Stimulated activated CD8-positive, alpha-beta memory T cell treated with anti-CD3 and anti-CD28 coated beads, Interleukin-15, amount 100 ng/mL, for 1 hour (primary cell): ENCODE measurements at regions not wholly inside any gene's neighbourhood (a gene's known extent, or its start where the extent isn't known, plus 50 kb on each side); places are given as distances from the start of the nearest gene placed in this dataset.
"Not testable (repeated sequence)": the region's sequence is repeated elsewhere in the genome, so short reads cannot be mapped to it uniquely, and the experiment has no call there.

ENCODE experiments used
- DNase-seq: peaks from one replicate; pipeline ENCODE4 v3.0.0-alpha.2; 2020; ENCODE audit warnings: low read depth

DNA sequence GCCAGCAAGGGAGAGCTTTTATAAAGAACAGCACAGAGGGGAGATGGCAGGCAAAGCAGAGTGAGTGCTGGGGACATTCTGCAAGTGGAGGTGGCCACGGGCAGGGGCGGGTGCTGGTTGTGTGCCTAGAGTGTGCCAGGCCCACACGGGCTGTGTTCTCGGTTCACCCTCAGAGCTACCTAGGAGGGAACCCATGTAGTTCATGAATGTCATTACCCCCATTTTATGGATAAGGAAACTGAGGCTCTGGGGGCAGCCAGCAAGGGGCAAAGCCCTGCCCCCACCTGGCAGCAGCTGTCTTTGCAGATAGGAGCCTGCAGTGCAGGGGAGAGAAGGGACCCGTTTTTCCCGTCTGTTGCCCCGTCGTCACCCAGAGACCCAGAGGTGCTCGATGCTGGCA lies 85.2 kb upstream of the NCOR2 start:
- no peak for DNase-seq

DNA sequence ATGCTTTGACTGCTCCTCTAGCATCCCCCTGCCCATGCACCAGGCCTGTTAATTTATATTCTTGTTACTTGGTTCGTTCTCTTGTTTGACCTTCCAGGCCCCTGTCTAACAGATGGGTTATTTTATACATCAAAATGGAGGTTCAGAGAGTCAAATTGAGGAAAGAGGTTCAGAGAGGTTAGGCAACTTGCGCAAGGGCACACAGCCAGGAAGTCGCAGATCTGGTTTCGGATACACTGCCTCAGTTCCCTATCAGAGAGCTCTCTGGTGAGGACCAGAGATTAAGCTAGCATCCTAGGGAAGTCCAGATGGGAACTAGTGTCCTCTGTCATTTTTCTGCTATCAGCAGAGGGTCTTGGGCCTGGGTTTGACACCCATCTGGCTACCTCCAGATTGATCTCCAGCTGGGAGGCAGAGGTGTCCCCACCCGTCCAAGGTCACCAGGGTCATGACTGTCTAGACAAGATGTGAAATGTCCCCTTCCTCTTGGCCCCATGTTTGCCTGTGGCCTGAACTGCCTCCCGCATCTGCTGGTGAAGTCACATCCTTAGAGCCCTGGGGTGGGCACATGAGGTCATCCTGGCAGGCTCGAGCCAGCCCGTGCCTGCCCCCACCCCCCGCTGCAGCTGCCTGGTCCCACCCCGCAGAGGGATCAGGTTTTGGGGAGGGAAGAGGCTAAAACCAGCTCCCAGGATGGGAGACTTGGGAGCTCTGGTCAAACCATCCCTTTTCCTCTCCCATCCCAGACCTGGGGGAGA lies 84.3 kb upstream of the NCOR2 start:
- DNase-seq, result no peak

DNA sequence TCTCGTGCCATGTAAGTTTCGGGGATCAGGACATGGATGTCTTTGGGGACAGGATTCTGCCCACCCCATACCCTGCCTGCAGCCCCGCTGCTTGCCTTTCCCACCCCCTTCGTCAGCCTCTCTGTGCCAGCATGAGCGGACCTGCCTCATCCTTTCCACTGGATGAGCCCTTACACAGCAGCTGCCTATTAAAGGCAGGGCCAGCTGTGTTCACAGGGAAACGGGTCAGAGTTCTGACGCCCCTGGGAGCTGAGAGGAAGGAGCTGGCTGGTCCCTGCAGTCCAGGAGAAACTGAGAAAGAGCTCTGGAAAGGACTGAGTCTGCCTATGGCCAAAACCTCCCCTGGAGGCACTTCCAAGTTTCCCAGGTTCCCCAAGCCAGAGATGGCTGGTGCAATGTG lies 83.5 kb upstream of the NCOR2 start:
- DNase-seq, result no peak

DNA sequence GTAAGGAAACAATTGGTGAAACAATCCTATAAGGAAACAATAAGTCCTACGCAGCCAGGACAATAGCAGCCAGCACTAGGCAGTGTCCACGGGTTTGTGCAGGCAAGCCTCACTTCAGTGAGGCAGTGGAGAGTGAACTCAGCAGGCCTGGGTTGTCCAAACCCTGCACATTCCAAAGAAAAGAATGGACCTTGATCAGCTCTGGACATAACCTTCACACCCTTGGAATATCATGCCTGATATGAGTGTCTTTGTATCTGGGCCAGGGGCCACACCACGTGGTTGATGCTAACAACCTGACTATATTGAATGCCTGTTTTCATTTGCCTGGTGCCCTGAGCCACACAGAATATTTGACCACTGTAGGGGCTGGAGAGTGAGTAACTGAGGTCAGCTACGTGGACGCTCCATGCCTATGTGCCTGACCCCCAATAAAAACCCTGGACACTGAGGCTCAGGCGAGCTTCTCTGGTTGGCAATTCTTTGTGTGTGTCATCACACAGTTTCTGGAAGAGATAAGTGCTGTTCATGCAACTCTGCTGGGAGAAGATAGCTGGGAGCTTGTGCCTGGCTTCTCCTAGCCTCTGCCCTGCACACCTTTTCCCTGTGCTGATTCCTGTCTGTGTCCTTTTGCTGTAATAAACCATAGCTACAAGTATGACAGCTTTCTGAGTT lies 81.4 kb upstream of the NCOR2 start:
- DNase-seq, result no peak

DNA sequence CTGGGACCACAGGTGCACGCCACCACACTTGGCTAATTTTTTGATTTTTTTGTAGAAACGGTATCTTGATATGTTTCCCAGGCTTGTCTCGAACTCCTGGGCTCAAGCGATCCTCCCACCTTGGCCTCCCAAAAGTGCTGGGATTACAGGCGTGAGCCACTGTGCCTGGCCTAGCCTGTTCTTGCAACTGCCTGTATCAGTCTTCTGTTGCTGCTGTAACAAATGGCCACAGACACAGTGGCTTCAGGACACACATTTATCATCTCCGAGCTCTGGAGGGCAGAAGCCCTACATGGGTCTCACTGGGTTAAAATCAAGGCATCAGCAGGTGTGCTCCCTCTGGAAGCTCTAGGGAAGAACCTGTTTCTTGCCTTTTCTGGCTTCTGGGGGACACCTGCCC lies 79.9 kb upstream of the NCOR2 start:
- DNase-seq, result no peak

DNA sequence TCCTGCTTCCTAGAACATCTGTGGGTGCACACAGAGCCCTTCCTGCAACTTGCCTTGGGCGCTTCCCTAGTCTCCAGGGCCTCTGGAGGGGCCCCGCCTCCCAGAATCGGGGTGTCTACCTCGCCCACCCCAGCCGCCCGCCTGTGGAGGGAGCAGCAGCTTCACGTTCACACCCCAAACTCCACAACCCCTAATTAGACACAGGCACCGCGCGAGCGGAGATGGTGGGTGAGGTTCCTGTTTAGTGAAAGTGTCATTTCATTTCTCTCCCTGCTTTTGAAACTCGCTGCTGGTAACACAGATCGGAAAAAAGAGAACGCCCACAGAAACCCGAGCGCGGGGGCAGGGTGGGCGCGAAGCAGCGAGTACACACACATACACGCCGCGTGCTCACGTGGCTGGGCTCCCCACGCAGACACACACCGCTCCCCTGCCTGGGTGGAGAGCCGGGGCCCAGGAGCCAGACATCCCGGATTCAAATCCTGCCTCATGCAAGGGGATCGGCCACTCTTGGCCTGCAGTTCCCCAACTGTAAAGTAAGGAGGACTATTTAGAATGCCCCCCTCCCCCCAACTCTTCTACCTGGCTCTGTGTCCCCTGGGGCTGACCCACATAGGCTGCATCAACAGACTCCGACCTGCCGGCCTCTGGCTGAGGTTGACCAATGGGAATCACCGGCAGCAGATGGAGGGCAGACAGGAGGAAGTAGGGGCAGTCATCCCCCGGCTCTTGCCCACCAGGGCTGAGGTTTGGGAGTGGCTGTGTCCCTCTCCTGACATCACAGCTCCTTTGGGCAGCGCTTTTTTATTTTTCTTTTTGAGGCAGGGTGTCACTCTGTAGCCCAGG lies 79.2 kb upstream of the NCOR2 start:
- no peak for DNase-seq

DNA sequence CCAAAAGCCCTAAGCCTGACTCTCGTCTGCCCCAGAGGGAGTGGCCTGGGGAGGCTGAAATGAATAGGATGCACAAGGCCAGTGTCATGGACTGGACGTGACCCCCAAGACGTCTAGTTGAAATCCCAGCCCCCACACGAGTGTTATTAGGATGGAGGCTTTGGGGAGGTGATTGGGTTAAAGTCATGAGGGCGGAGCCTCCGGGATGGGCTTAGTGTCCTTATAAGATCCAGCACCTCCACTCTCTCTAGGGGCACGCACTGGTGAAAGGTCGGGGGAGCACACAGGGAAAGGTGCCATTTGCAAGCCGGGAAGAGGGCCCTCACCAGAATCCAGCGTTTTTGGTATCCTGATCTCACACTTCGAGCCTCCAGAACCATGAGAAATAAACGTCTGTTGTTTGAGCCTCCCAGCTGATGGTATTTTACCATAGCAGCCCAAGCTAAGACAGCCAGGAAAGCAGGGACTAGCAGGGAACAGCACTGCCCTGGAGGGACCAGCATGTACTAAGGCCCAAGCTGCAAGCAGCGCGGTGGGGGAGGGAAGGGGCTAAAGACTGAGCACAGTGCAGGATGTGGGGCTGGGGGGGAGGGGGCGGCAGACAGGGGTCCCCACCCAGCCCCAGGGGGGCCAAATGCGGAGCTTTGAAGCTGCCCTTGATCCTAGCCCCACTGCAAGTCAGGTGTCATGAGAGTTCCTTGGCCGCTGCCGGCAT lies 78.3 kb upstream of the NCOR2 start:
- no peak for DNase-seq

DNA sequence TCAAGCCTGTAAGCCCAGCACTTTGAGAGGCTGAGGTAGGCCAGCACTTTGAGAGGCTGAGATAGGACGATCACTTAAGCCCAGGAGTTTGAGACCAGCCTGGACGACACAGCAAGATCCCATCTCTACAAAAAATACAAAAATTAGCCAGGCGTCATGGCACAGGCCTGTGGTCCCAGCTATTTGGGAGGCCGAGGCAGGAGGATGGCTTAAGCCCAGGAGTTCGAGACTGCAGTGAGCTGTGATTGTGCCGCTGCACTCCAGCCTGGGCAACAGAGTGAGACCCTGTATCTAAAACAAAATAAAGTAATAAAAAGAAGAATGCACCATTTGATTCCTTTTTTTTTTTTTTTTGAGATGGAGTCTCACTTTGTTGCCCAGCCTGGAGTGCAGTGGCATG lies 76.4 kb upstream of the NCOR2 start:
- not testable (repeated sequence) for DNase-seq

DNA sequence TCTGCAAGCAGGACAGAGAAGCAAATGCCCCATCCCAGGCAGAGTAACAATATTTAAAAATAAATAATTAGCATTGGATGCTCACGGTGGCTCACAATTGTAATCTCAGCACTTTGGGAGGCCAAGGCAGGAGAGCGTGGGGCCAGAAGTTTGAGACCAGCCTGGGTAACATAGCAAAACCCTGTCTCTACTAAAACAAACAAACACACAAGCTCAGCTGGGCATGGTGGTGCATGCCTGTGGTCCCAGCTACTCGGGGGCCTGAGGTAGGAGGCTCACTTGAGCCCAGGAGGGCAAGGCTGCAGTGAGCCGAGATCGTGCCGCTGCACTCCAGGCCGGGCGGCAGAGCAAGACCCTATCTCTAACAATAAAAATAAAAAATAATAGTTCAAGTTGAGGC lies 74.7 kb upstream of the NCOR2 start:
- no peak for DNase-seq

DNA sequence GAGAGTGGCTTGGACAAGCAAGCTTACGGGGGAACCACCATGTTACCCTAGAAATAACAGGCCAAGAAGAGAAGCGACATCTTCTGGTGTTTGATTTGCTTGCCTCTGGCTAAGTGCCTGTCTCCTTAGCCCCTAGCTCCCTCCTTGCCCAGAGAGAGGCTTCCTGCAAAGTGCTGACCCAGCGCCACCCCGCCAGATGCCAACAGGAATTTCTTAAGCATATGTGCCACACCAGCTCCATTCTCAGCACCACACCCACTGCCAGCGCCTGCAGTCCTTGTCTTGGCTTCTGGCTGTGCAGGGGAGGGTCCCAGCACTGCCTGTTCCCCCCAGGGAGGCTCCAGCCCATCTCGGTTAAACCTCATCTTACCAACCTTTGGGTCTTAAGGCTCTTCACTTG lies 74.2 kb upstream of the NCOR2 start:
- no peak for DNase-seq

DNA sequence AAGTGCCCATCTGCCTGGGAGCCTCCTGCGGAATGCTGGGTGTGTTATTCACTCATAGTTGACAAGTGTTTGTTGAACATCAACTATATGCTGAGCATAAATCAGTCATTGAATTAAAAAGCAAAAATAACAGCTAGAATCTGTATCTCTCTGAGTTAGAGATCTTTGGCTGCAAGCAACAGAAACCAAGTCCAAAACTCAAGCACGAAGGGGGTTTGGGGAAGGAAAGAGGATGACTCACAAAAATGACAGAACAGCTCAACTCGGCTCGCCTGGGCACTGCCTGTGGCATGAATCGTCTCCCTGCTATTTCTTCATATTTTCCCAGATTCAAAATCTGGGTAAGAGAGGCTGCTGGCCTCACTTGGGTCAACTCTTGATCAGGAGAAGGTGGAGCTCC lies 72.6 kb upstream of the NCOR2 start:
- no peak for DNase-seq

DNA sequence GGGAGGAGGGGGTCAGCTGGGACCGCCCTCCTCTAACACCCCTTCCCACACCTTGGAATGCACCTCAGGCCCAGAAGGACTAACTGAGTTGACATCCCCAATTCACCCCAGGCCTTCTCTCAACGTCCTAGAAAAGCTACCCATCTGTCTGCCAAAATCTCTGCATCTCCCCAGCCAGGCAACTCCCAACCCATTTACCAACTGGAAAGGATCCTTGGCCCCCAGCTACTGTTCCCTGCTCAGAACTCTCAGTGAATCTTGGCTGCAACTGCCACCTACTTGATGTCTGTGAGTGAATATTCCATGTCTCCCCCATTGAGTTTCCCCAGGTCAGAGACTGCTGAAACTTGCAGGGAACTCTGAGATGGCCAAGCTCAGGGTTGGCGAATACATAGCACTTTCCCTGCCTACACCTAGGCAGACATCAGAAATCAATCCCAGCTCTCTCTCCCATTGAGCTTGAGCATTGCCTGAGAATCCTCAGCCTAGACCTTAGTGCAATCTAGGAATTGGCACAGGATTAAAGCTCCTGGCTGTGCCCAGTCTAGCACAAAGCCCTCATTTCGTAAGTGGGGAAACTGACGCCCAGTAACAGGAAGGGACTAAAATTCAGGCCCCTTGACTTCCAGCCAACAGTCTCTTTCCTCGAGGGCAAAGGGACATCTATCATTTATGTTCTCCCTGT lies 71.9 kb upstream of the NCOR2 start:
- no peak for DNase-seq

DNA sequence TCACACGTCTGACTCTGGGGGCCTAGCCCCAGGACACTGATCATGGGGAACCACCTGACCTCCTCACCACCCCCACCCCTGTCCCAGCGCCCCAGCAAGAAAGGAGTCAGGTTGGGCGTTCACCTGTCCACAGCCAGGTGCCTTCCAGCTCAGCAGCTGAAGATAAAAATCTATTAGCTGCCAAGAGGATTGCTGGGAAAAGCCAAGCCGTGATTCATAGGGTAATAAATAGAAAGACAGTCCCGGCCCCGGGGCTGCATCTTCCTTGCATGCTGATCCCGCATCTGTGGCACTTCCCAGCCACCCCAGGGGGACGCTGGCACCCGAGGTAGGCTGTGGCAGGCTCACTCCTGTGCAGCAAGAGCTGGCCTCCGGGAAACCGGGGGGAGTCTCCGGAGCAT lies 70.2 kb upstream of the NCOR2 start:
- DNase-seq, result no peak

DNA sequence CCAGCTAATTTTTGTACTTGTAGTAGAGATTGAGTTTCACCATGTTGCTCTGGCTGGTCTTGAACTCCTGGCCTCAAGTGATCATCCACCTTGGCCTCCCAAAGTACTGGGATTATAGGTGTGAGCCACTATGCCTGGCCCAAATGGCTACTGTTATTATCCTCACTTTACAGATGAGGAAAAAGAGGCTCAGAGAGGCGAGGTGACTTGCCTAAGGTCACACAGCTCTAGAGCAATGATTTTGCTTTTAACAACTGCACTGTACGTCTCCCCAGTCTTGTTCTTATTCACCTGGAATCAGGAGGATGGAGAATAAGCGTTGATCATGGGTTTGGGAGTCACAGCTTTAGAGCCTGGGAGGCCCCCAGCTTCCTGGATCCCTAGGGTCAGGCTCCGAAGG lies 69.8 kb upstream of the NCOR2 start:
- no peak for DNase-seq

DNA sequence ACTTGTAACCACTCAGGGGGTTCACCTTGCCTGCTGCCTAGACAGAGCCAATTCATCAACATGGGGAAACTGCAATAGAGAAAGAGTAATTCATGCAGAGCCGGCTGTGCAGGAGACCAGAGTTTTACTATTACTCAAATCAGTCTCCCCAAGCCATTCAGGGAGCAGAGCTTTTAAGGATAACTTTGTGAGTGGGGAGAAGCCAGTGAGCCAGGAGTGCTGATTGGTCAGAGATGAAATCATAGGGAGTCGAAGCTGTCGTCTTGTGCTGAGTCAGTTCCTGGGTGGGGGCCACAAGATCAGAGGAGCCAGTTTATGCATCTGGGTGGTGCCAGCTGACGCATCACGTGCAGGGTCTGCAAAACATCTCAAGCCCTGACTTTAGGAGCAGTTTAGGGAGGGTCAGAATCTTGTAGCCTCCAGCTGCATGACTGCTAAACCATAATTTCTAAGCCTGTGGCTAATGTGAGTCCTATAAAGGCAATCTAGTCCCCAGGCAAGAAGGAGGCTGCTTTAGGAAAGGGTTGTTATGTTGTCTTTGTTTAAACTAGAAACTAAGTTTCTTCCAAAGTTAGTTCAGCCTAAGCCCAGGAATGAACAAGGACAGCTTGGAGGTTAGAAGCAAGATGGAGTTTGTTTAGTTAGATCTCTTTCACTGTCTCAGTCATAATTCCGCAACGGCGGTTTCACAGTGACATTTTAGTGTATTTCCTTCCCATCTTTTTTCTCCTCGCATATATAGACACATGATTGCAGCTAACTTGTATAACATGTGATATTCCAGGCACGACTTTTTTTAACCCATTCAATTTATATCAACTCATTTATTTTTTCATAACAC lies 68.9 kb upstream of the NCOR2 start:
- peak; percentile 19 for DNase-seq

DNA sequence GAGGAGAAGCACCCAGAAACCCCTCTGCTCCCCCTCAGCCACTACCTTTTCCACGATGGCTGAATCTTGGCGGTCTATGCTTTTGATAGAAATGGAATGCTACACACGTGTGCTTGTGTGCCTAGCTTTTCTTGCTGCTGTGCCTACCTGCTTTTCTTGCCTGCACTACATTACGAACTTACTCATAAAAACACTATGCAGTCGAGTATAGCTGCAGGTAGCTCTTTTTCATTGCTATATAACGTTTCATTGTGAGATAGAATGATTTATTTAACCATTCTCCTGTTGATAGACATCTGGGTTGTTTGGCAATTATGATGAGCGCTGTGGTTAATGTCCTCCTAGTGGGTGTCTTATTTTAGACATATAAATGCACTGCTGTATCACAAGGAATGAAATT lies 67.9 kb upstream of the NCOR2 start:
- no peak for DNase-seq

DNA sequence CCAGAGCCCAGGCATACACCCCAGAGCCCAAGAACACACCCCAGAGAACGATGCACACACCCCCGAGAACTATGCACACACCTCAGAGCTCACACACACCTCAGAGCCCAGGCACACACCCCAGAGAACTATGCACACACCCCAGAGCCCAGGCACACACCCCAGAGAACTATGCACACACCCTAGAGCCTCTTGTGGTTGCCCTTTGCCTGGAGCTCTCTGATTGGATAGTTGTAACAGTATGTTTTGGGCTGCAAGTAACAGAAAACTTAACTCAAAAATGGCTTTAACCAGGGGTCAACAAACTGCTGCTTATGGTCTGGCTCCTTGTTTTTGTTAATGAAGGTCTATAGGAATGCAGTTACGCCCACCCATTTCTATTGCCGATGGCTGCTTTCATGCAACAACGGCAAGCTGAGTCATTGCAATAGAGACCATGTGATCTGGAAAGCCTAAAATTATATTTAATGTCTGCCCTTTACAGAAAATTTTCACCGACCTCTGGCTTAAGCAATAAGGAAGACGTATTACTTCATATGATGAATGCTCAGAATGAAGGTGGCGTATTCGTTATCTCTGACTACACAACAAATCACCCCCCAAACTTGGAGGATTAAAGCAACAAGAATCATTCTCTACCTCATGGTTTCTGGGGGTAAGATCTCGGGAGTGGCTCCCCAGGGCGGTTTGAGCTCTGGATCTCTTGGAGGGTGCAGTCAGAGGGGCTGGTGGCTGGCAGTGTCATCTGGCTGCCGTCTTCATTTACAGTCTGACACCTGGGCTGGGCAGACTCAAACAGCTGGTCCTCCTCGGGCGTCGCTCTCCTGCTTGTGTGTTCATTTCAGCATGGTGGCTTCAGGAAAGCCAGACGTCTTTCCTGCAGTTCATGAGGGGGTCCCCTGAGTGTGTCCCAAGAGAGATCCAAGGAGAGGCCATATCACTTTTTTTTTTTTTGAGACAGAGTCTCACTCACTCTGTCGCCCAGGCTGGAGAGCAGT lies 66.3 kb upstream of the NCOR2 start:
- DNase-seq, result no peak

DNA sequence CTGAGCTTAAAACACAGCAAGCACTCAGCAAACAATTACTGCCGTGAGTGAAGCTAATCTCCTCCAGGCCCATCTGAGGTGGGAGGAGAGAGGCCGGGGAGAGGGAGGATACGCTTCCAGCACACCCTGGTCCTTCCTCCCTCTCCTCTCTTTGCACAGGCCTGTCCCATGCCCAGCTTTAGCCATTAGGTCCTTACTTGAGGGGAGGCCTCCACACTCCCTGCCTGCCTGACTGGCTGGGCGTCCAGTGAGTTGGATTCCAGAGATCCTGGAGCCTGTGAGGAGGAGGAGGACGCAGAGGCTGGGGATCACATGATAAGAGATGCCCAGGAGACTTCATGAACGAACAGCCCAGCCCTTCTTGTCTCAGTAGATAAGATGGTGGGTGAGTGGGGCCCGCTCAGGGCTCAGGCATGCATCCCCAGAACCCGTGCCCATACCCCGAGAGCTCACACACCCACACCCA lies 65.1 kb upstream of the NCOR2 start:
- no peak for DNase-seq

DNA sequence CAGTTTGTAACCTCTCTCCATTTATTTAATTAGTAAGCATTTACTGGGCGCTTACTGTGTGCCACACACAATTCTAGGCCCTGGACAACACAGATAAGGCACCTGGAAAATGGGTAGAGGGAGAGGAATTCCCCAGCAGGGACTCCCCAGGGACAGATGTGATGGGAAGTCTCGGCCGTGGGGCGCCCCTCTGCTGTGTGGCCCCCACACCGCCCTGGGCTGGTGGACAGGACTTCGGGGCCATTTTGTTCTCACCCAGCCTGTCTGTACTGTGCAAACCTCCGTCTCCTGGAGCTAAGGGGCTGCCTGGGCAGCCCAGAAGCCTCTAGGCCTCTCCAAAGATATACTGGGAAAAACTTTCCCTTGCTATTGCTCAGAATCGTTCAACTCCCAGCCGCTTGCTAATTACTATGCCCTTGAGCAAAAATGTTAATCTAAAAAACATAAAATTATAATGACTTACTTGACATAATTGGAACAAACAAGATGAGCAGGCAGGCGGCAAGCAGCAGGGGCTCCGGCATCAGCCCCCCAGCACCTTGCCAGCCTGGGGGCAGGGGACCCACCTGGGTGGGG lies 64.4 kb upstream of the NCOR2 start:
- DNase-seq, result no peak
